HAP-1 (cell line): ENCODE measurements at regions not wholly inside any gene's neighbourhood (a gene's known extent, or its start where the extent isn't known, plus 50 kb on each side); places are given as distances from the start of the nearest gene placed in this dataset.

ENCODE experiments used
- DNase-seq, 2 experiments: peaks; one replicate each; pipeline ENCODE4 v3.0.0-alpha.2; 2016 to 2020; ENCODE audit warnings: low spot score in 2 of 2
- H3K27me3 ChIP-seq: fragments of 250-450 bp; sonication (Bioruptor Pico); 2 replicates; pipeline ENCODE4 v1.5.1; 2020; ENCODE audit warnings: low read depth, mild to moderate bottlenecking, moderate library complexity
- H3K36me3 ChIP-seq: fragments of 250-450 bp; sonication (Bioruptor Pico); replicated peaks from 2 replicates; pipeline ENCODE4 v1.5.1; 2020; ENCODE audit warnings: mild to moderate bottlenecking
- H3K4me1 ChIP-seq: fragments of 250-450 bp; sonication (Bioruptor Pico); 2 replicates; pipeline ENCODE4 v1.5.1; 2020; ENCODE audit warnings: mild to moderate bottlenecking
- H3K4me3 ChIP-seq: fragments of 250-450 bp; sonication (Bioruptor Pico); 2 replicates; pipeline ENCODE4 v1.5.1; 2020; ENCODE audit warnings: mild to moderate bottlenecking, moderate library complexity
- H3K9me3 ChIP-seq: fragments of 250-450 bp; sonication (Bioruptor Pico); 2 replicates; pipeline ENCODE4 v1.5.1; 2020; ENCODE audit warnings: mild to moderate bottlenecking, moderate library complexity
- in situ Hi-C: fragments of 300-500 bp; cut with MboI; formaldehyde crosslinking; loops from 3 replicates; pipeline ENCODE4 v1.14.3; 2020; ENCODE audit warnings: low sequenced_read_pairs, inconsistent platforms, mixed read lengths

DNA sequence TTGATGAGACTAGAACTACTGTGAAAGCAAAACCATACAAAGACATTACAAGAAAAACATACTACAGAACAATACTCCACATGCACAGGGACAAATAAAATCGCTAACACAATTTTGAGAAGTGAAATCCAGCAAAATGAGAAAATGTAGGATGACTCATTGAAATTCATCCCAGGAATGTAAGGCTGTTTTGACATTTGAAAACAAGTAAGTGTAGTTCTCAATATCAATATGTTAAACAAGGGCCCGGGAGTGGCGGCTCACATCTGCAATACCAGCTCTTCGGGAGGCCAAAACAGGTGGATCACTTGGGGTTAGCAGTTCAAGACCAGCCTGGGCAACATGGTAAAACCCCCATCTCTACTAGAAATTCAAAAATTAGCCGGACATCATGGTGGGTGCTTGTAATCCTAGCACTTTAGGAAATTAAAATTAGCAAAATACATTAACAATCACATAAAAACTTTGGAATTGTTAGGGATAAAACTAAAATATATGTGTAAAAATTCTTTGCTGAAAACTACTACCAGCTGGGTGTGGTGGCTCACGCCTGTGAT is 113.7 kb upstream of the ADARB2 start:
- H3K27me3 ChIP-seq, result no peaks in the 10 kb centered on the region
- no peak overlapping the region for H3K4me3 ChIP-seq
- no peaks in the 10 kb centered on the region for H3K36me3 ChIP-seq
- no peaks in the 10 kb centered on the region for H3K9me3 ChIP-seq
- H3K4me1 ChIP-seq, result no peaks in the 10 kb centered on the region
- in situ Hi-C loops, result no loop called here
- no peak for DNase-seq

DNA sequence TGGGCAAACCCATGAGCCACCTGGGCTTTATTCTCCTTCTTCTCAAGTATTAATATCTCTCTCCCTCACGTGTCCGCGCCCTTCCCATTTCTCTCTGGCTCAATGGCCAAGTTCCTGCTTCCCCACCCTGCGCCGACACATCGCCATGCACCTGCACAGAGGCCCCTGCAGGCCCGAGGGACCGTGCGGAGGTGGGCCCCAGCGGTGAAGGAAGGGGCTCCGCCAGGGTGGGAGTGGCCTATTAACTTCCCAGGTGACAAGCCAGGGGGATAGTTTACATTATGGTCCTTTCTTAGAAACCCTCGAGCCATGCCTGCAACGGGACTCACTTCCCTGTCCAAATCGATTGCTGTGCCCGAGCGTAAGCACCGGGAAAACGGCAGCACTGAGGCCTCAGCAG is 110.0 kb upstream of the ADARB2 start:
- Histone ChIP-seq H3K36me3 (no peaks in the 10 kb centered on the region), H3K4me3 (no peak overlapping the region), H3K9me3 (no peaks in the 10 kb centered on the region), H3K27me3 (no peaks in the 10 kb centered on the region), H3K4me1 (no peaks in the 10 kb centered on the region)
- in situ Hi-C loops, result no loop called here
- no peak for DNase-seq

DNA sequence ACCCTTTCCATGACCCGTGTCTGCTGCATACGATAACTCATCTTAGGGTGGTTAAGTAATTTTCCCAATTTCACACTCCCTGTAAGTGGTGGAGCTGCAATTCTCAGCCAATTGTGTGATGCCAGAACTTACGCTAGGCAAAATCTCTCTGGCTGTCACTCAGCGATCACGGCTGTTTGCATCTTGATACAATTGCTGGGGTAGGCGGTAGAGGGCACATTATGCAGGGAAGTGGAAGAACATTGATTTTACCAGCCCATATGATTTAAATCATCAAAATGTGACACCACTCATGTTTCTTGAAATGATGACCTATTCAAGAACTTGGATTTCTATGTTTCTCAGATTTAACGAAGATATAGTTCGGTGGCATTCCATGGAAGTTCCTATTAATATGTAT is 108.7 kb upstream of the ADARB2 start:
- no peak for DNase-seq
- no peak overlapping the region for H3K4me3 ChIP-seq
- in situ Hi-C loops, result no loop called here
- no peaks in the 10 kb centered on the region; the same call in 1 of the 2 replicates for H3K9me3 ChIP-seq
- H3K36me3 ChIP-seq, result no peaks in the 10 kb centered on the region
- no peaks in the 10 kb centered on the region for H3K27me3 ChIP-seq
- H3K4me1 ChIP-seq, result no peaks in the 10 kb centered on the region

DNA sequence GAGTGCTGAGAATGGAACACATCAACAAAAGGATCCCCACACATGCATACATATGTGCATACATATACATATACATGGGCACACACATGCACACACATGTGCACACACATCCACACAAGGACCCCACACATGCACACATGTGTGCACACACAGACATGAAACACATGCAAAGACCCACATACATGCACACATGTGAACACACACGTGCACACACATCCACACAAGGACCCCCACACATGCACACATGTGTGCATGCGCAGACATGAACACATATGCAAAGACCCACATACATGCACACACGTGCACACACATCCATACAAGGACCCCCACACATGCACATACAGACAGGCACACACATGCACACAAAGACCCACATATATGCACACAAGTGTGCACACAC is 104.4 kb upstream of the ADARB2 start:
- H3K4me1 ChIP-seq, result no peaks in the 10 kb centered on the region
- in situ Hi-C loops, result no loop called here
- H3K36me3 ChIP-seq, result no peaks in the 10 kb centered on the region
- DNase-seq, result no peak
- H3K9me3 ChIP-seq, result no peaks in the 10 kb centered on the region; the same call in 1 of the 2 replicates
- H3K27me3 ChIP-seq, result no peaks in the 10 kb centered on the region
- H3K4me3 ChIP-seq, result no peak overlapping the region

DNA sequence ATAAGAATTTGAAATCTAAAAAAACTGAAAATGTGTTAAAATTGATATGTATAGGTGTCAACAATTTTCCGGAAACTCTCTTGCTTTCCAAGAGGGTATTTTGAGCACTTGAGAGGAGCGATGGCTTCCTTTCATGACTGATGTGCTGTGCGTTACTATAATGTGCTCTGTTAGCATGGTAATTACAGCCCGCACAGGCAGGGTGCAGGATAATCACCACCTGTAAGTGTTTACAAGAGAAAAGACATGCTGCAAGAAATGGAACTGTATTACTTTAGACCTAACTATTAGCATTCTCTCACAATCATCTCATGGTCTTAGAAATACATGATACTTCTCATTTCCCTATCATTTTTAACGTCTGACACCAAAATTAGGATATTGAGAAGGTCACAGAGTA is 92.4 kb upstream of the ADARB2 start:
- H3K36me3 ChIP-seq, result no peaks in the 10 kb centered on the region
- H3K27me3 ChIP-seq, result no peaks in the 10 kb centered on the region
- H3K4me1 ChIP-seq, result no peaks in the 10 kb centered on the region
- DNase-seq, result no peak
- no peak overlapping the region for H3K4me3 ChIP-seq
- H3K9me3 ChIP-seq, result no peaks in the 10 kb centered on the region
- in situ Hi-C loops, result no loop called here

DNA sequence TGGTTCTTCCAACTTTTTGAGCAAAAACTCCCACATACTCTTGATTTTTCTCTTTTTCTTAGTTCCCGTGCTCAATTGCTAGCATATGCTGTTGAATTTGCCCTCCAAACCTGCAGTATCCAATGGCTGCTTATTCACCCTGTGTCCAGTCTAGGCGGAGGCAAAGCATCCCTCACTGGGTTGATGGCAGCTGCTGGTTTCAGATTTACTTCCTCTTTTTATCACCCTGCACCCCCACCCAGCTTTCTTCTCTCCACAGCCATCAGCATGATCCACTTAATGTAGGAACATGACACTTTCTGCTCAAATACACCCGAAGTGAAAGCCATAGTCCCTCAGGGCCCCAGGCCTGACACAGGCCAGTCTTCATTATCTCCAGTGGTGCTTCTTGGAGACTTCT is 87.6 kb upstream of the ADARB2 start:
- Histone ChIP-seq H3K27me3 (no peaks in the 10 kb centered on the region), H3K4me1 (no peaks in the 10 kb centered on the region), H3K4me3 (no peak overlapping the region), H3K36me3 (no peaks in the 10 kb centered on the region), H3K9me3 (no peaks in the 10 kb centered on the region)
- no peak for DNase-seq
- in situ Hi-C loops, result no loop called here

DNA sequence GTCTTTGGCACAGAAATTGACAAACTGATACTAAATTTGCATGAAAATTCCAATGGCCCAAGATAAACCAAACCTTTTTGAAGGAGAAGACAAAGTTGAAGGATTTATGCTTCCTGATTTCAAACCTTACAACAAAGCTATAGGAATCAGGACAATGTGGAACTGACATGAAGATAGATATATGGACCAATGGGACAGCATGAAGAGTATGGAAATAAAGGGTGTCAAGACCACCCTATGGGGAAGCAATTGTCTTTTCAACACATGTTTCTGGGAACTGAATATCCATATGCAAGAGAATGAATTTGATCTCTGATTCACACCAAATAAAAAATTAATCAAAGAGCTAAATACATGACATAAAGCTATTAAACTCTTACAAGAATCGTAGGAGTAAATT is 77.2 kb upstream of the ADARB2 start:
- Histone ChIP-seq H3K27me3 (no peaks in the 10 kb centered on the region), H3K36me3 (no peaks in the 10 kb centered on the region), H3K9me3 (no peaks in the 10 kb centered on the region), H3K4me1 (no peaks in the 10 kb centered on the region), H3K4me3 (no peak overlapping the region)
- no peak for DNase-seq
- in situ Hi-C loops, result no loop called here

DNA sequence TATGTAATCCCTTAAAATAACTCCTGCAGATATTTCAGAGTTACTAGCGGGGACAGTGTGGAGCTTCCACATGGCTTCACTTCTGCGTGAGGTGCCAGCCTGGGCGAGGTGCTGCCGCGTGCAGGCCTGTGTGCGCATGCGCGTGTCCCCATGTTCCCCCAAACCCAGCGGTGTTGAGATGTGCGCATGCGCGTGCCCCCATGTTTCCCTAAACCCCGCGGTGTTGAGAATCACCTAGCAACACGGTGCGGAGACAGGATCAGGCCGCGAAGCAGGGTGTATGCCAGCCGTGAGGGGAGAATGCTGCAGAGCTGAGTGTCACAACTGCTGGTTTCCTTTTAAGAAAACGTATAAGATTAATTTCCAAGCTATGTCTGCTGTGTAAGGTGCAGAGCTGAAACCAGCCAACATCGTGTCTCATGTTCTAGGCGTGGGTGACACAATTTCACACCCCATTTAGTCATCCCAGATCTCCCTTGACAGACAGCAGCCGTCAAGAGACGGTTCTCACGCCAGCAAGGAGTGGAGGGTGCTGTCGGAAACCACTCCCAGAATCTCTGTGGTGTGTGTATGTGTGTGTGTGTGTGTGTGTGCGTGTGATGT is 71.9 kb upstream of the ADARB2 start:
- no peaks in the 10 kb centered on the region for H3K4me1 ChIP-seq
- in situ Hi-C loops, result no loop called here
- no peaks in the 10 kb centered on the region for H3K9me3 ChIP-seq
- no peaks in the 10 kb centered on the region for H3K36me3 ChIP-seq
- H3K4me3 ChIP-seq, result no peak overlapping the region
- no peaks in the 10 kb centered on the region for H3K27me3 ChIP-seq
- no peak for DNase-seq

DNA sequence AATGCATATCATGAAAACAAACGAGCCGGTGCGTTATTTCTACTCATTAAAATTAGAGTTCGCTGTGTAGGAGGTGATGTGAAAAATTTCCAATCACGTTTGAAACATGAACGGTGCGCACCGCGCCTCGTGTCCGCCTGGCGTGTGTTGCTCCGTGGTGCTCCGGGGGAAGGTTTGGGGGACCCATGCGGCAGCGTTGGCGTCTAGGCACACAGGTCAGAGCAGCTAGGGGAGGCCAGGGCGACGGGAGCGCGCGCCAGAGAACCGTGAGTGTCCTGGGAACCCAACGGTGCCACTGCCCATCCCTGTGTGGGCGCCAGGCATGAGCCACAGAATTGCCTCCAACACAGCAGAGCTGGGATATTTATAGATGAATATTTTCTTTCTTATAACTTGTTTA is 70.6 kb upstream of the ADARB2 start:
- Histone ChIP-seq H3K4me3 (no peak overlapping the region), H3K9me3 (no peaks in the 10 kb centered on the region), H3K36me3 (no peaks in the 10 kb centered on the region), H3K27me3 (no peaks in the 10 kb centered on the region), H3K4me1 (no peaks in the 10 kb centered on the region)
- in situ Hi-C loops, result no loop called here
- no peak for DNase-seq

DNA sequence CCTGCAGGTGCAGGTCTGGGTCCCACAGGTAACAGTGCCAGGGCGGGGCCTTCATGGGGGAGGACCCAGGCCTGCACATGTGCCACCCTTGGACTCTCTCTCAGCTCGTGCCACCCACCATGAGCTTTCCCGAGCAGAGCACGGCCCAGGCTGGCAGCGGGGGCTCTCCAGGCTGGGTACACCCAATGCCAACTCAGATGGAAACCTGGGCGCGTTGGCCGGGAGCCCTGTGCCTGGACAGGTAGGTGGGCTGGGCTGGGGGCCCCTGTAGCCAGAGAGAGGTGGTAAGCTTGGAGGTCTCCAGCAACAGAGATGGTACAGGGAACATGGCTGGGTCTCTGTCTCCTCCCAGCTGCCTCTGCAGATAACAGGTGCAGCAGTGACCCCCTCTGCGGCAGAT is 69.9 kb upstream of the ADARB2 start:
- H3K9me3 ChIP-seq, result no peaks in the 10 kb centered on the region
- no peaks in the 10 kb centered on the region for H3K4me1 ChIP-seq
- H3K4me3 ChIP-seq, result no peak overlapping the region
- no peaks in the 10 kb centered on the region for H3K27me3 ChIP-seq
- no peaks in the 10 kb centered on the region for H3K36me3 ChIP-seq
- DNase-seq, result no peak
- in situ Hi-C loops, result no loop called here

DNA sequence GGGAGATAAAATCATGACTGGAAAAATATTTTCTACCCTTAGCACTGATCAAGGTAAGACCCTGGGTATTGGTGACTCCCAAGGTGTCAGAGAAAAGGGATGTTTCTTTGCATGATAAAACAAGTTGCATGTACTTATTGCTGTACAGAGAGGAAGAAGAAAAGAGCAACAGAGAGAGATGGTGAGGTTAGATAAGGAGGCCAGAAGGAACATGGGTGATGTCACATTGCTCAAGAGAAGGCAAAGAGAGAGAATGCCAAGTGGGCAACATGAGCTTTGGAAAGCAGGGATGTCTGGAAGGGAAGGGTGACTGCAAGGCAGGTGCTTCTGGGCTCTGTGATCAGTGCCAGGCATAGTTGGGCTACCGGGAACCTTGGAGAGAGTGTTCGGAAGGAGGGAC is 65.1 kb upstream of the ADARB2 start:
- DNase-seq, result no peak
- in situ Hi-C loops, result no loop called here
- Histone ChIP-seq H3K27me3 (no peaks in the 10 kb centered on the region), H3K4me3 (no peak overlapping the region), H3K36me3 (no peaks in the 10 kb centered on the region), H3K4me1 (no peaks in the 10 kb centered on the region), H3K9me3 (no peaks in the 10 kb centered on the region)

DNA sequence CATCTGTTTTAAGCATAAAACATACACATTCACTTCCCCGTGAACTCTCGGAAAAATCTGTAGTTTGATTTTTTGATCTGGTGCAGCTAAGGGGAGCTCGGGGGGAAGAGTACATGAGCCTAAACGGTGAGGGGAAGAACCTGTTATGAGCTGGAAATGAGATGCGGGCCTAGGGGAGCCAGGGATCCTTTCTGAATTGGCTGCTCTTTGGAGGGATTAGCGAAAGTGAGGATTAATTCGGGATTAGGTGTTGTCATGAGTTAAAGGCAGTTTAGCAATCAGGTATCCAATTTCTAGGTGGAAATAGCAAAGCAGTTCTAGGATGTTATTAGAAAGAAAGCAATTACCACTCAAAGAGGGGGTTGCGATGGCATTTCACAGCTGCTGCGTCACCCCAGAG is 51.1 kb upstream of the ADARB2 start:
- no peaks in the 10 kb centered on the region for H3K4me1 ChIP-seq
- H3K4me3 ChIP-seq, result no peak overlapping the region
- H3K9me3 ChIP-seq, result peaks cover 2% of the 10 kb centered on the region; the same call in 1 of the 2 replicates
- in situ Hi-C loops, result no loop called here
- H3K36me3 ChIP-seq, result no peaks in the 10 kb centered on the region
- DNase-seq, result no peak
- H3K27me3 ChIP-seq, result no peaks in the 10 kb centered on the region
